ENCODE measurements at regions not wholly inside any gene's neighbourhood (a gene's known extent, or its start where the extent isn't known, plus 50 kb on each side); places are given as distances from the start of the nearest gene placed in this dataset.

GRCh38 chr7:136807598-136807997 is 60.9 kb upstream of the CHRM2 start:
- DNase-seq, result no peak

- DNase-seq, result no peak
Measured at GRCh38 chr7:136803028-136803427, 65.4 kb upstream of the CHRM2 start.

GRCh38 chr7:136783934-136784333 is 84.5 kb upstream of the CHRM2 start:
- DNase-seq, result no peak

- DNase-seq, result no peak
Measured at GRCh38 chr7:136741941-136742340, 126.5 kb upstream of the CHRM2 start.

- no peak for DNase-seq
Measured at GRCh38 chr7:136728945-136729344, 139.5 kb upstream of the CHRM2 start.

GRCh38 chr7:136726460-136726859 is 142.0 kb upstream of the CHRM2 start:
- DNase-seq, result no peak

- DNase-seq, result no peak
Measured at GRCh38 chr7:136717910-136718557, 150.4 kb upstream of the CHRM2 start.

GRCh38 chr7:136714062-136714461 is 154.4 kb upstream of the CHRM2 start:
- no peak for DNase-seq

- no peak for DNase-seq
Measured at GRCh38 chr7:136710751-136711150, 157.7 kb upstream of the CHRM2 start.

- no peak for DNase-seq
Measured at GRCh38 chr7:136709876-136710275, 158.6 kb upstream of the CHRM2 start.

- no peak for DNase-seq
Measured at GRCh38 chr7:136702913-136703312, 165.5 kb upstream of the CHRM2 start.

- DNase-seq, result no peak
Measured at GRCh38 chr7:136698977-136699376, 169.5 kb upstream of the CHRM2 start.

GRCh38 chr7:136698231-136698630 is 170.2 kb upstream of the CHRM2 start:
- no peak for DNase-seq

GRCh38 chr7:136697271-136697670 is 171.2 kb upstream of the CHRM2 start:
- DNase-seq, result no peak

- no peak for DNase-seq
Measured at GRCh38 chr7:136693166-136694119, 175.0 kb upstream of the CHRM2 start.

- DNase-seq, result no peak
Measured at GRCh38 chr7:136692221-136692620, 176.2 kb upstream of the CHRM2 start.

GRCh38 chr7:136688601-136689000 is 179.9 kb upstream of the CHRM2 start:
- DNase-seq, result no peak

GRCh38 chr7:136687693-136688322 is 180.6 kb upstream of the CHRM2 start:
- DNase-seq, result no peak

- DNase-seq, result no peak
Measured at GRCh38 chr7:136685501-136686173, 182.8 kb upstream of the CHRM2 start.

GRCh38 chr7:136677471-136678365 is 190.7 kb upstream of the CHRM2 start:
- DNase-seq, result no peak

GRCh38 chr7:136667584-136667983 is 200.9 kb upstream of the CHRM2 start:
- no peak for DNase-seq

- no peak for DNase-seq
Measured at GRCh38 chr7:136665878-136666509, 202.5 kb upstream of the CHRM2 start.
